NOMO-1 treated with DMSO at 0.1 percent for 48 hours (cell line): ENCODE measurements at regions not wholly inside any gene's neighbourhood (a gene's known extent, or its start where the extent isn't known, plus 50 kb on each side); places are given as distances from the start of the nearest gene placed in this dataset.

Source experiments
- DNase-seq: peaks from one replicate; lab custom pipeline; 2025; ENCODE audit not compliant: unreplicated experiment; lab: John Stamatoyannopoulos, UW

- DNase-seq, result no peak
Measured at GRCh38 chr1:188241629-188242028, 1412.9 kb downstream of the PLA2G4A start.

- no peak for DNase-seq
Measured at GRCh38 chr1:188243456-188243855, 1414.7 kb downstream of the PLA2G4A start.

GRCh38 chr1:188244681-188245080 is 1415.9 kb downstream of the PLA2G4A start:
- DNase-seq, result no peak

GRCh38 chr1:188247255-188247654 is 1418.5 kb downstream of the PLA2G4A start:
- no peak for DNase-seq

GRCh38 chr1:188249811-188250210 is 1421.1 kb downstream of the PLA2G4A start:
- DNase-seq, result peak; percentile 64

GRCh38 chr1:188251036-188251435 is 1422.3 kb downstream of the PLA2G4A start:
- DNase-seq, result no peak

- no peak for DNase-seq
Measured at GRCh38 chr1:188261849-188262248, 1433.1 kb downstream of the PLA2G4A start.

- no peak for DNase-seq
Measured at GRCh38 chr1:188269956-188270355, 1441.2 kb downstream of the PLA2G4A start.

GRCh38 chr1:188270497-188270896 is 1441.7 kb downstream of the PLA2G4A start:
- no peak for DNase-seq

- no peak for DNase-seq
Measured at GRCh38 chr1:188277771-188278170, 1449.0 kb downstream of the PLA2G4A start.

- no peak for DNase-seq
Measured at GRCh38 chr1:188281921-188282320, 1453.2 kb downstream of the PLA2G4A start.

GRCh38 chr1:188295157-188295556 is 1466.4 kb downstream of the PLA2G4A start:
- no peak for DNase-seq

GRCh38 chr1:188302746-188303145 is 1474.0 kb downstream of the PLA2G4A start:
- DNase-seq, result no peak

- no peak for DNase-seq
Measured at GRCh38 chr1:188314557-188315137, 1485.9 kb downstream of the PLA2G4A start.

- DNase-seq, result no peak
Measured at GRCh38 chr1:188317894-188318293, 1489.1 kb downstream of the PLA2G4A start.

GRCh38 chr1:188325211-188325610 is 1496.5 kb downstream of the PLA2G4A start:
- DNase-seq, result no peak

GRCh38 chr1:188343914-188344313 is 1515.2 kb downstream of the PLA2G4A start:
- no peak for DNase-seq

- no peak for DNase-seq
Measured at GRCh38 chr1:188350104-188350503, 1521.4 kb downstream of the PLA2G4A start.

- no peak for DNase-seq
Measured at GRCh38 chr1:188355082-188355481, 1526.3 kb downstream of the PLA2G4A start.

- DNase-seq, result no peak
Measured at GRCh38 chr1:188355847-188356246, 1527.1 kb downstream of the PLA2G4A start.

GRCh38 chr1:188359315-188359714 is 1530.6 kb downstream of the PLA2G4A start:
- no peak for DNase-seq

- DNase-seq, result no peak
Measured at GRCh38 chr1:188363943-188364342, 1535.2 kb downstream of the PLA2G4A start.

GRCh38 chr1:188364927-188365449 is 1536.2 kb downstream of the PLA2G4A start:
- DNase-seq, result no peak
